Lung microvascular endothelial cell (primary cell): ENCODE measurements at regions not wholly inside any gene's neighbourhood (a gene's known extent, or its start where the extent isn't known, plus 50 kb on each side); places are given as distances from the start of the nearest gene placed in this dataset.
"Not testable (repeated sequence)": the region's sequence is repeated elsewhere in the genome, so short reads cannot be mapped to it uniquely, and the experiment has no call there.

Experiments used
- DNase-seq, 2 donors: peaks; one replicate each; pipeline versions ENCODE4 v3.0.0 to v3.0.0-alpha.2; 2010; ENCODE audit warnings: low read depth in 2 of 2

GRCh38 chr1:234907208-234907939 lies 221.3 kb downstream of the TOMM20 start:
- DNase-seq, result no peak

GRCh38 chr1:234906654-234907053 lies 222.0 kb downstream of the TOMM20 start:
- DNase-seq, result no peak

GRCh38 chr1:234902774-234903547 lies 225.7 kb downstream of the TOMM20 start:
- no peak for DNase-seq

DNA sequence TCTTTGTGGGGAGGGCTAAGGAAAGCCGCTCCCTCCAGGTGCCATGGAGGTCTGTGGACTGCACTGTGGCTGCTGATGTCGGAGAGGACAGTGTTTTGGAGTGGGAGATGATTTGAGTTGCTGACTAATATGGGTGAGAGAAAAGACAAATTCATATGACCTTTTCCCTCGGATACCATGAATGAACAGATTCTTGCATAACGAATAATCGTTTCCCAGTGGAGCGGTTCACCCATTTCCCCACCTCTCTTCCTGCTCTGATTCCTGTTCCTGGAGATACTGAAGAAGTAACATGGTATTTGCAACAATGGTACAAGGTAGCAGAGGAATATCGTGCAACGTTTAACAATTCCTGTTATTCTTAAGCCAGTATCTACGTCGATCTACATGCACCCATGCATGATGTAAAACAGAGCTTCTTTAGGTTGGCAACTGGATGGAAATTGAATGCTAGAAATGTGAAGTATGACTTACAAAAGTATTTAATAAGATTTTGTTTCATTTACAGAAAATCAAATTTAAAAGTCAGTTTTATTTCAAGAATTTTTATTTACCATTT lies 227.1 kb downstream of the TOMM20 start:
- peak in 1 of 2 donors; percentile 19 for DNase-seq

GRCh38 chr1:234900595-234900994 lies 228.0 kb downstream of the TOMM20 start:
- DNase-seq, result no peak

- no peak for DNase-seq
Measured at GRCh38 chr1:234899730-234900072, 228.9 kb downstream of the TOMM20 start.

DNA sequence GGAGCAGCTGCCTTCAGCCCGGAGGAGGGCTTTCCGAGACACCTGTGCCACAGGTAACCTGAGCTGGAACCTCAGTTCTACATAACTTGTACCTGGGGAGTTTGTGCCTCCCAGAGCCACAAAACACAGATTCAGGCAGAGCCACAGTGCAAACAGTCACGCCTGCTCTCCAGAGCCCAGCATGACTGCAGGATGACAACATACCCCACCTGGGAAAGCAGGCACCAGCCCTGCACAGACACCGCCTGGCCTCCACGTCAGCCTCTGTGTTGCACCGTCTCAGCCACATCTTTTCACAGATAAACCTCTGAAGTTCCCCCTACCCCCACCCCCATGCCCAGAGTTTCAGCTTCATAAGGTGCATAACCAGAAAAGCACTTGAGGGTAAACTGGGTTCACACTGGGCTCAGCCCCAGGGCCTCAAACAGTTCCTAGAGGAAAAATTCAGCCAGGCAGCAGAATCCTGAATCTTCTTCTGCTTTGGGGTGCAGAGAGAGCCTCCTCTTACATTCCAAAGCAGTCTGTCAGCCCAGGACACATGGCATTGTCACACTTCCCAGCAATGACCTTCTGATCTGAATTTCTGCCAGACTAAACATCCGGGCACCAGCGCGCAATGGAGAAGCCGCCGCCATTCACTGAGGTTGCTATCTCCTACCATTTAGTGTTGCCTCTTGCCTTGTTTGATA lies 229.5 kb downstream of the TOMM20 start:
- peak; percentile 60 to 87 for DNase-seq

DNA sequence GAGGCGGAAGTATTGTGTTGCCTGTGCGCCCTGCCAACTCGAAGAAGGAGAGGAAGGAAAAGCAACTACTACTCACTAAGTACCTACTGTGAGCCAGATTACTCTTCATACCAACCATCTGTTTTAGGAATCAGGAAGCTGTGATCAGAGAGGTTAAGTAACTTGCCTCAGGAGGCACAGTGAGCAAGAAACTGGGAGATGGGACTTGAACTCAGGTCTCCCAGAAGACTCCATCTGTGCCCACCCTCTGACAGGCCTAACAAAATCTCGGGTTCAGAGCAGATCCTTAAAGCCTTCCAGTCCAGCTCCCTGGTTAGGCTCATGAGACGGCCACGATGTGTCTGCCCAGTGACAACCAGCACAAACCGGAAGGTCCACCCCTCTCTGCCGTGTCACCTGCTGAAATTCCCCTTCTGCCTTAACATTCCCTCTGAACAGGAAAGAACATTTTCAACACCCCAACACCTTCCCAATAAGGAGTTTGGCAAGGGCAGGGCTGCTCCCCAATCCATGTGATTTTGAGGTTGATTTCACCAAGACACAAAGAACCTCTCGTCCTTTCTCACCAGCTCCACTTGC lies 230.1 kb downstream of the TOMM20 start:
- no peak for DNase-seq

- no peak for DNase-seq
Measured at GRCh38 chr1:234897754-234898454, 230.7 kb downstream of the TOMM20 start.

GRCh38 chr1:234897390-234897749 lies 231.3 kb downstream of the TOMM20 start:
- no peak for DNase-seq

DNA sequence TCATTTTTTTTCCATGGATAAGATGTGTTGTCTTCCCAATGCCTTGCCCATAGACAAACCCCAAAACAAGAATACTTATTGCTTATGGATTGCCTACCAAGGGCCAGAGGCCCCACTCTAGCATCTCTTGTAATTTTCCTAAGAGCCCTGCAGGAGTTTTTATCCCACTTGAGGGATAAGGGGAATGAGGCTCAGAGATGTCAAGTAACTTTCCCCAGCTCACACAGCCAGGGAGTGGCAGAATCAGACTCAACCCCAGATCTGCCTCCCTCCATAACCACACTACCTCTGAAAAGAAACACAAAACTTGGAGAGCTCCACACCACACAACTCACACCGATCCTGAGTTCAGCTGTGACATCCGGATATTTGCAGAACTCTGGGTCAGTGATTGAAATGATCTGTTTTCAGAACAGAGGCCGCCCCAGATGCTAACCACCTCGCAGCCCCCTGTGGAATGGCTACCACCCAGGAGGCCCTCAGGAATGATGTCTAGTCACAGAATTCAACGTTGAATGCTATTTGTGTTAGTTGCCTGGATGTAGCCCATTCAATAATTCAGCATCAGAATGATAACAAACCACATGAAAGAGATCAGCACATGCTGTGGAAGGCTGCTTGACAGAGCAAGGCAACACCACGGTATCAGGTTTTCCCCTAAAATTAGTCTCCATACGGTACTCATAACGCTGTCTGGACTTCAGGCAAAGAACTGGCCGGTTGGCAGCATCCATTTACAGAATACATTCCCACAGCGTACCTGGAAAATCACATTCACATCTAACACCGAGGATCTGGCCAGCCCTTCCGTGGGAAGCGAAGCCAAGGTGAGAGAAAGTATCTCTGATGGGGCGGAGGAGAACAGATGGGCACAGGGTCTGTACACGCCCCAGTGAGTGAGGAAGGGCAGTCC lies 231.9 kb downstream of the TOMM20 start:
- no peak for DNase-seq

DNA sequence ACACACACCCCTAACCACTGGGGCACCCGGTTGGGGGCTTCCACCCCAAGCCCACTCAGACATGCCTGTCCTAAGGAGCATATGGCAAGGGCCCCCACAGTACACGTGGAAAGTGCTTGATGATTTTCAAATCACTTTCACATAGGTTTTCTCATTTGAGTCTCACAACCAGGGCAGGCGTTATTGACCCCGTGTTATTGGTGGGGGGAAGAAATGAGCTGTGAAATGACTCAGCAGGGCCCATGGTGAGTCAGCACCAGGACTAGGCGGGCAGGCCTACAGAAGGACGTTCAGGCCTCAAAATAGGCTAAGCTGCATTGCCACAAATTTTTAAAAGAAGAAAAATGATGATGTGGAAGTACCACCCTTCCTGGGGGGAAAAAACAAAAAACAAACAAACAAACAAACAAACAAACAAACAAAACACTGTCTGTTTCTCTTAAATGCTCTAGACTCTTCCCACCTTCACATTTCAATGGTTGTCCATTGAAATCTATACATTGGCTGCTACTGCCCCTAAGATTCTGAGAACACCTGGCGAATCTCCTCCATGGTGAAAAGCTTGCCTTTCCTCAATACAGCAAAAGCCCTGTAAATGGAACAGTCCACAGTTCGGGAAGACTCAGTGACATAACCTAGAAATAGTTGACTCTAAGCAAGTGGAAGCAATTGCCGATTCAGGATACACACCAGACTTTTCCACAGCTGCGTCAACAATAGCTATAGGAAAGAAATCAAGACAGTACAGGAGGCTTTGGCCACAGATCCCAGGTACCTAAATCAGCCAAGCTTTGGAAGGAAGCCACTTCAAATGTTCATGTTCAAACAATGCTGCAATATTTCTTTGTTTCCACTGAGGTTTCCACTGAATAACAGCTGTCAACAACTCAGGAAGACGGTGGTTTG lies 234.7 kb downstream of the TOMM20 start:
- peak; percentile 90 to 95 for DNase-seq

DNA sequence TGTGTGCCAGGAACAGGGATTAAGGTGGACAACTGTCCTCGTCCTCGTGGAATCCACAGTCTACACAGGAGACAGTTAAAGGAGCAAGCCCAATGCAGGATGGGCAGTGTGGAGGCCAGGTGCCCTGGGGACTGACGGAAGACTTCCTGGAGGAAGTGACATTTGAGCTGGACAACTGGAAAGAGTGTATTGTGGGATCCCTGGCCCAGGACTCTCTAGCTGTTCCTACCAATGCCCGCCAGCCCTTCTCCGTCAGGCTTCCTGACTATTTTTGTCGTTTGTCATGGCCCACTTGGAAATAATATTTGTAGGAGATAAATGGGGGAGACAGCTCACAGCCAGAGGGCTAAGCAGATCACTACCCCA lies 235.3 kb downstream of the TOMM20 start:
- DNase-seq, result peak in 1 of 2 donors; percentile 10

GRCh38 chr1:234892642-234893041 lies 236.0 kb downstream of the TOMM20 start:
- no peak for DNase-seq

DNA sequence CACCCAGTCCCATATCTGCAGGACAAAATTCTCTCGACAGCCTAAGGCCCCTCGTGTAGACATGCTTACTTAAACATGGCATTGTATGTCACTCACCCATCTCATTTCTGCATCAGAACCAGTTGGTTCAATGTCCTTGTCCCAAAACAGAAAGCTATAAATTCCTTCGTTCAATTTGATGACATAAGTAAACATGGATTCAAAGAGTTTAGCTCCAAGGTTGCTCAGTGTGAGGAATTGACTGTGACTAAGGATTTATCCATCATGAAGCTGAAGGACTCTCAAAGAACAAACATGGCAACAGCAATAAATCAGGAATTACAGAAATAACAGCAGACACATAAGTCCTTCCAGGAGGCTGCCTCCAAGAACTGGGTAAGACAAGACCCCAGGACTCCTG lies 237.2 kb downstream of the TOMM20 start:
- DNase-seq, result no peak

DNA sequence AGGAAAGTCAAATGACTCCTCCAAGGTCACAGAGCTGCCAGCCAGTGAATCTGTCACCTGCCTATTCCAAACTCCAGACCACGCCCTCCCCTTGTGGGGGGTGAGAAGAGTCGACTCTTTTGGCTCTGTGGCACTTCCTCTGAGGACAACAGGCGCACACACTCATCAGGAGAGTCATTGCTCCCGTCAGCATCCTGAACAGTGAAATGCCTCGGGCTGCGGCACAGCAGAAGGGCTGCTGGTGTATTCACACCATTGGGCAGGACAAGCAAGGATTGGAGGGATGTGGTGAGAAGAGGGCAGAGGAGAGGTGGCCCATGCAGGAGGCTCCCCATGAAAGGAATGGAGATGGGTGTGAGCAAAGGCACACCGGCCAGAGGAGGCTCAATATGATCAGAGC lies 239.0 kb downstream of the TOMM20 start:
- DNase-seq, result peak; percentile 14 to 40

DNA sequence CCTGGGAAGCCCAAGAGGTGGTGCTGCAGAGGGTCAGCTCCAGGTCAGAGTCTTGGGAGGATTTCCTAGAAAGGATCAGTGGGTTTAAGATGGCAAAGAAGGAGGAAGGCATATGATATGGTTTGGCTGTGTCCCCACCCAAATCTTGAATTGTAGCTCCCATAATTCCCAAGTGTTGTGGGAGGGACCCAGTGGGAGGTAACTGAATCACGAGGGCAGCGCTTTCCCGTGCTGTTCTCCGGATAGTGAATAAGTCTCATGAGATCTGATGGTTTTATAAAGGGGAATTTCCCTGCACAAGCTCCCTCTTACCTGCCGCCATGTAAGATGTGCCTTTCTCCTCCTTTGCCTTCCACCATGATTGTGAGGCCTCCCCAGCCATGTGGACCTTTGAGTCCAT lies 240.4 kb downstream of the TOMM20 start:
- DNase-seq, result not testable (repeated sequence)

- DNase-seq, result no peak
Measured at GRCh38 chr1:234887016-234887900, 241.4 kb downstream of the TOMM20 start.
